Right atrium auricular region (tissue), 2 donors: ENCODE measurements at regions not wholly inside any gene's neighbourhood (a gene's known extent, or its start where the extent isn't known, plus 50 kb on each side); places are given as distances from the start of the nearest gene placed in this dataset.

ENCODE experiments used
- DNase-seq: peaks from one replicate; pipeline ENCODE4 v3.0.0-alpha.2; 2019; ENCODE audit warnings: low spot score
- H3K27ac ChIP-seq, 2 donors: fragments of 200-600 bp; sonication (generic); 1 replicate in 1 of 2; 2 replicates in 1 of 2; pipeline ENCODE4 v1.5.1; 2016 to 2019
- H3K27me3 ChIP-seq, 2 donors: fragments of 200-600 bp; sonication (generic); one replicate each; pipeline versions ENCODE4 v1.5.1 to v1.6.0; 2017 to 2019
- H3K36me3 ChIP-seq: fragments of 200-600 bp; sonication (generic); one replicate; pipeline ENCODE4 v1.5.1; 2016
- H3K4me1 ChIP-seq, 2 donors: fragments of 200-600 bp; sonication (generic); one replicate each; pipeline versions ENCODE4 v1.5.1 to v1.6.0; 2017 to 2019
- H3K4me3 ChIP-seq, 2 donors: fragments of 200-600 bp; sonication (generic); 1 replicate in 1 of 2; 2 replicates in 1 of 2; pipeline ENCODE4 v1.5.1; 2017 to 2019; ENCODE audit warnings: mild to moderate bottlenecking in 1 of 2, moderate library complexity in 1 of 2
- H3K9me3 ChIP-seq, 2 donors: fragments of 200-600 bp; sonication (generic); one replicate each; pipeline ENCODE4 v1.5.1; 2019
- CTCF ChIP-seq, 2 donors: fragments of 200-600 bp; sonication (generic); IDR thresholded peaks; one replicate each; pipeline ENCODE4 v1.5.1; 2019; ENCODE audit warnings: antibody characterized with exemption in 2 of 2

- Histone ChIP-seq H3K4me1 (no peaks in the 10 kb centered on the region), H3K27me3 (no peaks in the 10 kb centered on the region), H3K9me3 (no peaks in the 10 kb centered on the region), H3K27ac (no peak overlapping the region), H3K4me3 (no peak overlapping the region), H3K36me3 (no peaks in the 10 kb centered on the region)
- TF ChIP-seq CTCF (IDR thresholded peaks at IDR 0.05) = no peak
- peak; percentile 11 for DNase-seq
Measured at GRCh38 chr2:72000110-72000509, 147.6 kb downstream of the CYP26B1 start.

GRCh38 chr2:71999580-71999979 is 148.1 kb downstream of the CYP26B1 start:
- DNase-seq = peak; percentile 7
- H3K4me3 ChIP-seq = no peak overlapping the region
- H3K27me3 ChIP-seq = no peaks in the 10 kb centered on the region
- no peak for TF ChIP-seq CTCF (IDR thresholded peaks at IDR 0.05)
- no peaks in the 10 kb centered on the region for H3K4me1 ChIP-seq
- H3K9me3 ChIP-seq = no peaks in the 10 kb centered on the region
- H3K36me3 ChIP-seq = no peaks in the 10 kb centered on the region
- no peak overlapping the region for H3K27ac ChIP-seq

GRCh38 chr2:71997843-71998242 is 149.8 kb downstream of the CYP26B1 start:
- Histone ChIP-seq H3K27ac (no peak overlapping the region), H3K36me3 (no peaks in the 10 kb centered on the region), H3K4me3 (no peak overlapping the region), H3K4me1 (no peaks in the 10 kb centered on the region), H3K9me3 (no peaks in the 10 kb centered on the region), H3K27me3 (no peaks in the 10 kb centered on the region)
- TF ChIP-seq CTCF (IDR thresholded peaks at IDR 0.05) = no peak
- peak; percentile 36 for DNase-seq

GRCh38 chr2:71995067-71995665 is 152.5 kb downstream of the CYP26B1 start:
- no peaks in the 10 kb centered on the region for H3K9me3 ChIP-seq
- H3K4me3 ChIP-seq = no peak overlapping the region
- no peaks in the 10 kb centered on the region for H3K27me3 ChIP-seq
- no peaks in the 10 kb centered on the region for H3K36me3 ChIP-seq
- H3K4me1 ChIP-seq = no peaks in the 10 kb centered on the region
- H3K27ac ChIP-seq = no peak overlapping the region
- TF ChIP-seq CTCF (IDR thresholded peaks at IDR 0.05) = peak in 1 of 2 donors; percentile 59
- no peak for DNase-seq

GRCh38 chr2:71992036-71992435 is 155.6 kb downstream of the CYP26B1 start:
- Histone ChIP-seq H3K27ac (no peak overlapping the region), H3K4me3 (no peak overlapping the region), H3K4me1 (no peaks in the 10 kb centered on the region), H3K9me3 (no peaks in the 10 kb centered on the region), H3K36me3 (no peaks in the 10 kb centered on the region), H3K27me3 (no peaks in the 10 kb centered on the region)
- no peak for TF ChIP-seq CTCF (IDR thresholded peaks at IDR 0.05)
- peak; percentile 26 for DNase-seq

GRCh38 chr2:71991397-71991796 is 156.3 kb downstream of the CYP26B1 start:
- Histone ChIP-seq H3K4me1 (no peaks in the 10 kb centered on the region), H3K4me3 (no peak overlapping the region), H3K27ac (no peak overlapping the region), H3K36me3 (no peaks in the 10 kb centered on the region), H3K9me3 (no peaks in the 10 kb centered on the region), H3K27me3 (no peaks in the 10 kb centered on the region)
- TF ChIP-seq CTCF (IDR thresholded peaks at IDR 0.05) = no peak
- peak; percentile 34 for DNase-seq
